D721Med (cell line): ENCODE measurements at regions not wholly inside any gene's neighbourhood (a gene's known extent, or its start where the extent isn't known, plus 50 kb on each side); places are given as distances from the start of the nearest gene placed in this dataset.
"Not testable (repeated sequence)": the region's sequence is repeated elsewhere in the genome, so short reads cannot be mapped to it uniquely, and the experiment has no call there.

Source experiments
- DNase-seq: peaks from one replicate; pipeline ENCODE4 v3.0.0; 2011; ENCODE audit warnings: low spot score; ENCODE audit not compliant: insufficient read length
- FAIRE-seq: peaks from 2 replicates; lab custom pipeline; 2011; peaks lifted over from hg19 to GRCh38; lab: Jason Lieb, UNC
- TF ChIP-seq, protein P1 (sequence below): IDR thresholded peaks from 2 replicates; pipeline ENCODE4 v1.5.1; 2012; ENCODE audit warnings: mild to moderate bottlenecking, control low read depth; ENCODE audit not compliant: insufficient read depth; ENCODE audit errors: missing control alignments

DNA sequence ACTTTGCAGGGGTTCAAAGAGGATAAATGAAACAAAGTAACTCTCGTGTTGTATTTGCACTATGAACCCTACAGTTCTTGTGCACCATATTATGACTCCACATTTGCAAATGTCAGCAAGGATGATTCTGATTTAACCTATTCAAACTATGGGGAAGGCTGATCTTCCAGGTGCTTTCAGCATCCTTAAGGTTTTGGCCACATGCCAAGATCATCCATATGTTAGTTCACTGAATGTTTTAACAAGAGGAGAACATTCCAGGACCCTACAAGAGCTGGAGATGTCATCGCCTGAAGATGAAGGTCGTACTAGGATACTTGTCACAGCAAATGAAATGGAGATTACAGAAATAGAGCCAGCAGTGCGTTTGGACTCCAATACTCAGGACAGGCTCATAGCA lies 114.2 kb downstream of the DHRS2 start:
- FAIRE-seq (no peak), DNase-seq (no peak)
- TF ChIP-seq, protein P1, sequence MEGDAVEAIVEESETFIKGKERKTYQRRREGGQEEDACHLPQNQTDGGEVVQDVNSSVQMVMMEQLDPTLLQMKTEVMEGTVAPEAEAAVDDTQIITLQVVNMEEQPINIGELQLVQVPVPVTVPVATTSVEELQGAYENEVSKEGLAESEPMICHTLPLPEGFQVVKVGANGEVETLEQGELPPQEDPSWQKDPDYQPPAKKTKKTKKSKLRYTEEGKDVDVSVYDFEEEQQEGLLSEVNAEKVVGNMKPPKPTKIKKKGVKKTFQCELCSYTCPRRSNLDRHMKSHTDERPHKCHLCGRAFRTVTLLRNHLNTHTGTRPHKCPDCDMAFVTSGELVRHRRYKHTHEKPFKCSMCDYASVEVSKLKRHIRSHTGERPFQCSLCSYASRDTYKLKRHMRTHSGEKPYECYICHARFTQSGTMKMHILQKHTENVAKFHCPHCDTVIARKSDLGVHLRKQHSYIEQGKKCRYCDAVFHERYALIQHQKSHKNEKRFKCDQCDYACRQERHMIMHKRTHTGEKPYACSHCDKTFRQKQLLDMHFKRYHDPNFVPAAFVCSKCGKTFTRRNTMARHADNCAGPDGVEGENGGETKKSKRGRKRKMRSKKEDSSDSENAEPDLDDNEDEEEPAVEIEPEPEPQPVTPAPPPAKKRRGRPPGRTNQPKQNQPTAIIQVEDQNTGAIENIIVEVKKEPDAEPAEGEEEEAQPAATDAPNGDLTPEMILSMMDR: no peak

GRCh38 chr14:23751616-23752015 lies 115.5 kb downstream of the DHRS2 start:
- FAIRE-seq: no peak
- no peak for DNase-seq
- TF ChIP-seq, protein P1: no peak

GRCh38 chr14:23763394-23763793 lies 127.2 kb downstream of the DHRS2 start:
- no peak for DNase-seq
- TF ChIP-seq, protein P1: no peak
- no peak for FAIRE-seq

GRCh38 chr14:23766737-23767401 lies 130.7 kb downstream of the DHRS2 start:
- TF ChIP-seq, protein P1: no peak
- FAIRE-seq: no peak
- DNase-seq: no peak

- DNase-seq, FAIRE-seq: not testable (repeated sequence)
Measured at GRCh38 chr14:23769221-23769728, 133.1 kb downstream of the DHRS2 start.

DNA sequence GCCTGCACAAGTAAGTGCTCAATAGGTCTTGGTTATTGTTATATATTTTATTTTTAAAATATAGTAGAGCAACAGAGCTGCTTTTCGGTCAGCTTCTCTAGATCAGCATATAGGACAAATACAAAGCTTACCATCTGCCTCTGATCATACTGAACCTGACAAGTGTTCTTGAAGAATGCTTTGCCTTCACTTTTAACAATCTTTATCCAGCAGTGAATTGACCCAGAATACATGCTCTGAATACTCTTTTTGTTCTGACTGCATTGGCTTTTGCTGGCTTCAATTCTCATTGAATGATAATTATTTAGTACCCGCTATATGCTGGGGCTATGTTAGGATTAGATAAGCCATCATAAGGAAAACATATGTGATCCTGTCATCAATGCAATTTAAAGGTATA lies 137.8 kb downstream of the DHRS2 start:
- TF ChIP-seq, protein P1: no peak
- FAIRE-seq (no peak), DNase-seq (no peak)

DNA sequence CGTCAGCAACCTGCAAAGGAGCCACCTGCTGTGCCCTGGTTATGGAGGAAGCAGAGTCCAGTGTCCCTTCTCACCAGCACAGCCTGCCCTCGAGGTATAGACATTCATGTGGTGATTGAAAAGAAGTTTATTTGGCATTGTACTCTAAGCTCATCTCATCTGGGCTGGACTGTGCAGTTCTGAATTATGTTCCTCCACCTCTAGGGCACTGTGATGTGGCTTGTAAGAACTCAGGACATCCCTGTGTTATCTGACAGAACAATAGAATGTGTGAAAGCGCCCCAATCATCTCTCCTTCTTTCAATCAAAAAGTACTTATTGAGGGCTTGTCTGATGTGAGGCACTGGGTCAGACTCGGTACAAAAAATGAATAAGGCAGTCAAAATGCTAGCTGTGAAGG lies 140.1 kb downstream of the DHRS2 start:
- FAIRE-seq (no peak), DNase-seq (no peak)
- TF ChIP-seq, protein P1: no peak
